ENCODE measurements at regions not wholly inside any gene's neighbourhood (a gene's known extent, or its start where the extent isn't known, plus 50 kb on each side); places are given as distances from the start of the nearest gene placed in this dataset.

DNA sequence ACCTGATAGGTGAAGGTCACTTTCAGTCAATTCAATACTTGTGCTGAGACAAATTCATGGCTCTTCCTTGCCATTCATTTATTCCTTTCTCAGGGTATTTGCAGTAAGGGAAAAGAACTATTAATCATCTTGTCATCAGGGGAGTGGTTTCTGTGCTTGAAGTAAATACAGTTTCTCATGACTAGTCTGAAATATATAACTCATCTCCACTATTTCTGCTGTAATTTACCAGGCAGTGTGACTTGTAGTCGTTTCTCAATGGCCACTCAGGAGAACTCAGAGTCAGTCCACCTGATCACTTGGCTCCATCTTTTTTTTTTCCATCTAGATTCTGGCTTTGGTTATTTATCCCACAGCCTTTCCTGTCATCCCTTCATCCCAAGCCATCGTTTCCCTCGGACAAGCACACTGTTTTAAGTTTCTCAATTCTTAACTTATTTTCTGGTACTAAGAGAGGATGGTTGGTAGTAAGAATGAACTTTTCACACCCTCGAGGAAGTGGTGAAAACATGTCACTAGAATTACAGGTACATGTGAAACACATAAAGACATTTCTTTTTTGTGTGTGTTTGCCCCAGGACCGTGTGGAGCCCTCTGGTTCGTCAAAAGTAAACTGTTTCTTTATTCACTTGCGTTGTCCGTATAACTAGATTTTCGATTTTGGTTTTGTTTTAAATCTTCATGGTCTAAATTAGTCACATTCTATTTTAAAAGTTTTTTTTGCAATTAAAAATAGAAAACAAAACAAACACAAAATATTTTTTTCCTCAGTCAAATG is 620.2 kb downstream of the ZBBX start:
- Histone ChIP-seq H3K4me1 (ENCODE audit: insufficient read depth, low read length) (no peaks in the 10 kb centered on the region), H3K27ac (ENCODE audit: extremely low read length, insufficient read depth, low read length) (no peak overlapping the region), H2AFZ (ENCODE audit: low read length) (no peak overlapping the region), H3K9me3 (ENCODE audit: low read length) (peaks cover 13% of the 10 kb centered on the region), H3K4me3 (replicated peaks in 1 of 3; ENCODE audit: insufficient read depth in 1 of 3, low read depth in 2 of 3, low read length in 3 of 3) (no peak overlapping the region), H3K4me2 (ENCODE audit: low read depth, low read length) (no peak overlapping the region), H4K20me1 (ENCODE audit: insufficient read depth, low read length) (no peaks in the 10 kb centered on the region), H3K9ac (ENCODE audit: insufficient read depth, low read depth, low read length) (no peak overlapping the region), H3K36me3 (replicated peaks in 1 of 2; ENCODE audit: control insufficient read depth in 1 of 2, insufficient read depth in 2 of 2, low read length in 2 of 2) (no peaks in the 10 kb centered on the region), H3K27me3 (ENCODE audit: control insufficient read depth in 1 of 2, insufficient read depth in 2 of 2, low read length in 2 of 2) (no peaks in the 10 kb centered on the region), H3K79me2 (ENCODE audit: insufficient read depth, low read length) (no peaks in the 10 kb centered on the region)
- no peak for TF ChIP-seq ZNF781 (CRISPR knock-in tag; IDR thresholded peaks at IDR 0.05; ENCODE audit: borderline replicate concordance, not compliant biosample characterization)
- TF ChIP-seq ZNF780A (CRISPR knock-in tag; IDR thresholded peaks at IDR 0.05), result no peak
- TF ChIP-seq, protein P1, sequence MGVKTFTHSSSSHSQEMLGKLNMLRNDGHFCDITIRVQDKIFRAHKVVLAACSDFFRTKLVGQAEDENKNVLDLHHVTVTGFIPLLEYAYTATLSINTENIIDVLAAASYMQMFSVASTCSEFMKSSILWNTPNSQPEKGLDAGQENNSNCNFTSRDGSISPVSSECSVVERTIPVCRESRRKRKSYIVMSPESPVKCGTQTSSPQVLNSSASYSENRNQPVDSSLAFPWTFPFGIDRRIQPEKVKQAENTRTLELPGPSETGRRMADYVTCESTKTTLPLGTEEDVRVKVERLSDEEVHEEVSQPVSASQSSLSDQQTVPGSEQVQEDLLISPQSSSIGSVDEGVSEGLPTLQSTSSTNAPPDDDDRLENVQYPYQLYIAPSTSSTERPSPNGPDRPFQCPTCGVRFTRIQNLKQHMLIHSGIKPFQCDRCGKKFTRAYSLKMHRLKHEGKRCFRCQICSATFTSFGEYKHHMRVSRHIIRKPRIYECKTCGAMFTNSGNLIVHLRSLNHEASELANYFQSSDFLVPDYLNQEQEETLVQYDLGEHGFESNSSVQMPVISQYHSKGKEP (CRISPR knock-in tag; IDR thresholded peaks at IDR 0.05), result no peak
- TF ChIP-seq REL (CRISPR knock-in tag; conservative IDR thresholded peaks at IDR 0.05), result no peak
- no peak for TF ChIP-seq RXRB (CRISPR knock-in tag; IDR thresholded peaks at IDR 0.05; ENCODE audit: borderline replicate concordance)
- TF ChIP-seq, protein P2, sequence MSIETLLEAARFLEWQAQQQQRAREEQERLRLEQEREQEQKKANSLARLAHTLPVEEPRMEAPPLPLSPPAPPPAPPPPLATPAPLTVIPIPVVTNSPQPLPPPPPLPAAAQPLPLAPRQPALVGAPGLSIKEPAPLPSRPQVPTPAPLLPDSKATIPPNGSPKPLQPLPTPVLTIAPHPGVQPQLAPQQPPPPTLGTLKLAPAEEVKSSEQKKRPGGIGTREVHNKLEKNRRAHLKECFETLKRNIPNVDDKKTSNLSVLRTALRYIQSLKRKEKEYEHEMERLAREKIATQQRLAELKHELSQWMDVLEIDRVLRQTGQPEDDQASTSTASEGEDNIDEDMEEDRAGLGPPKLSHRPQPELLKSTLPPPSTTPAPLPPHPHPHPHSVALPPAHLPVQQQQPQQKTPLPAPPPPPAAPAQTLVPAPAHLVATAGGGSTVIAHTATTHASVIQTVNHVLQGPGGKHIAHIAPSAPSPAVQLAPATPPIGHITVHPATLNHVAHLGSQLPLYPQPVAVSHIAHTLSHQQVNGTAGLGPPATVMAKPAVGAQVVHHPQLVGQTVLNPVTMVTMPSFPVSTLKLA (IDR thresholded peaks at IDR 0.05), result no peak
- no peak for TF ChIP-seq SNAPC5 (CRISPR knock-in tag; IDR thresholded peaks at IDR 0.05; ENCODE audit: borderline replicate concordance)
- intact Hi-C loops (cut with micrococcal nuclease; ENCODE audit: unreplicated experiment), result no loop called here
- DNase-seq (ENCODE audit: low spot score) (no peak), FAIRE-seq (no peak), ATAC-seq (no peak)
- ChIA-PET POLR2A (no interaction called here), CTCF (ENCODE audit: low intra/inter-chr PET ratio, low total read pairs) (no interaction called here)
- in situ Hi-C loops (cut with HindIII; ENCODE audit: extremely low pct_ligation_motif_present, low pct_unique_long_range_greater_than_20kb), result no loop called here
- no TSS peak for BruUV-seq (replicated peaks)
- 15% methylated on average over 9 of the region's 9 CpGs for WGBS (ENCODE audit: low lambda C conversion rate)

Measured in HepG2 (cell line).